ENCODE measurements at regions not wholly inside any gene's neighbourhood (a gene's known extent, or its start where the extent isn't known, plus 50 kb on each side); places are given as distances from the start of the nearest gene placed in this dataset.

DNA sequence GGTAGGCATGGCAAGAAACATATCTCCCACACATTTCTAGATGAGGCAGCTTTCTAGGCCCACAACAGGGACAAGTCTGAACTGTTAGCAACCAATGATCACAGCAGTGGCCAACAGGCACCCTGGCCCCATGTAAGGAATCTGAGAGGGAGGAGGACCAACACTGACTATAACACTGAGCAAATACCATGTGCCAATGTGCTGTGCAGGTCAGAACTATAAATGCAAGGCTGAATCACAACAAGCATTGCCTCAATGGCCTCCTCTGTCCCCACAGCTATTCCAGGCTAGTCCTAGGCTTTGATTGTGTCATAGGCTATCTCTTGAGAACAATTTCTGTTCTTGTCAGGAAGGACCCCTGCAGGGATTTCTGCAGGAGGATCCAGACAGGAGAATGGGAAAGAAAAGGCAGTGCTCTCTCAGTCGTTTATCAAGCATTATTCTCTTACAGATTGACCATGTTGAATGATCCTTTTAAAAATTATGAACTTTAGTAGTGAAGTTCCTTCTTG lies 221.2 kb downstream of the TLE1 start:
- TF ChIP-seq, protein P1, sequence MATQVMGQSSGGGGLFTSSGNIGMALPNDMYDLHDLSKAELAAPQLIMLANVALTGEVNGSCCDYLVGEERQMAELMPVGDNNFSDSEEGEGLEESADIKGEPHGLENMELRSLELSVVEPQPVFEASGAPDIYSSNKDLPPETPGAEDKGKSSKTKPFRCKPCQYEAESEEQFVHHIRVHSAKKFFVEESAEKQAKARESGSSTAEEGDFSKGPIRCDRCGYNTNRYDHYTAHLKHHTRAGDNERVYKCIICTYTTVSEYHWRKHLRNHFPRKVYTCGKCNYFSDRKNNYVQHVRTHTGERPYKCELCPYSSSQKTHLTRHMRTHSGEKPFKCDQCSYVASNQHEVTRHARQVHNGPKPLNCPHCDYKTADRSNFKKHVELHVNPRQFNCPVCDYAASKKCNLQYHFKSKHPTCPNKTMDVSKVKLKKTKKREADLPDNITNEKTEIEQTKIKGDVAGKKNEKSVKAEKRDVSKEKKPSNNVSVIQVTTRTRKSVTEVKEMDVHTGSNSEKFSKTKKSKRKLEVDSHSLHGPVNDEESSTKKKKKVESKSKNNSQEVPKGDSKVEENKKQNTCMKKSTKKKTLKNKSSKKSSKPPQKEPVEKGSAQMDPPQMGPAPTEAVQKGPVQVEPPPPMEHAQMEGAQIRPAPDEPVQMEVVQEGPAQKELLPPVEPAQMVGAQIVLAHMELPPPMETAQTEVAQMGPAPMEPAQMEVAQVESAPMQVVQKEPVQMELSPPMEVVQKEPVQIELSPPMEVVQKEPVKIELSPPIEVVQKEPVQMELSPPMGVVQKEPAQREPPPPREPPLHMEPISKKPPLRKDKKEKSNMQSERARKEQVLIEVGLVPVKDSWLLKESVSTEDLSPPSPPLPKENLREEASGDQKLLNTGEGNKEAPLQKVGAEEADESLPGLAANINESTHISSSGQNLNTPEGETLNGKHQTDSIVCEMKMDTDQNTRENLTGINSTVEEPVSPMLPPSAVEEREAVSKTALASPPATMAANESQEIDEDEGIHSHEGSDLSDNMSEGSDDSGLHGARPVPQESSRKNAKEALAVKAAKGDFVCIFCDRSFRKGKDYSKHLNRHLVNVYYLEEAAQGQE (IDR thresholded peaks at IDR 0.05; ENCODE audit: insufficient read depth in 1 of 2, low read depth in 2 of 2, low read length in 2 of 2), result no peak
- TF ChIP-seq SIN3A (IDR thresholded peaks at IDR 0.05; ENCODE audit: borderline replicate concordance, insufficient read depth, low read length), result no peak
- TF ChIP-seq POLR2AphosphoS5 (IDR thresholded peaks at IDR 0.05; ENCODE audit: low read depth, low read length), result no peak

DNA sequence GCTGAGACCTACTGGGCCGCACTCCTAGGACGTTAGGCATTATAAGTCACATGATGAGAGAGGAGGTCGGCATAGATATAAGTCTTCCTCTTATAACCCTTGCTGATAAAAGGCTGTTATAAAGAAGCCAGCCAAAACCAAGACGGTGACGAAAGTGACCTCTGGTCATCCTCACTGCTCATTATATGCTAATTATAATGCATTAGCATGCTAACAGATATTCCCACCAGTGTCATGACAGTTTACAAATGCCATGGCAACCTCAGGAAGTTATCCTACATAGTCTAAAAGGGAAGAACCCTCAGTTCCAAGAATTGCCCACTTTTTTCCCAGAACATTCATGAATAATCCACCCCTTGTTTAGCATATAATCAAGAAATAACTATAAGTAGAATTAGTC lies 222.4 kb downstream of the TLE1 start:
- TF ChIP-seq SIN3A (IDR thresholded peaks at IDR 0.05; ENCODE audit: borderline replicate concordance, insufficient read depth, low read length) (no peak), FOXP2 (optimal IDR thresholded peaks at IDR 0.05; ENCODE audit: borderline replicate concordance, extremely low read depth, extremely low read length, insufficient read depth) (no peak), POLR2AphosphoS5 (IDR thresholded peaks at IDR 0.05; ENCODE audit: low read depth, low read length) (no peak), TAF1 (IDR thresholded peaks at IDR 0.05; ENCODE audit: borderline replicate concordance, insufficient read depth, low read length) (no peak)
- TF ChIP-seq, protein P1 (IDR thresholded peaks at IDR 0.05; ENCODE audit: insufficient read depth in 1 of 2, low read depth in 2 of 2, low read length in 2 of 2), result no peak

DNA sequence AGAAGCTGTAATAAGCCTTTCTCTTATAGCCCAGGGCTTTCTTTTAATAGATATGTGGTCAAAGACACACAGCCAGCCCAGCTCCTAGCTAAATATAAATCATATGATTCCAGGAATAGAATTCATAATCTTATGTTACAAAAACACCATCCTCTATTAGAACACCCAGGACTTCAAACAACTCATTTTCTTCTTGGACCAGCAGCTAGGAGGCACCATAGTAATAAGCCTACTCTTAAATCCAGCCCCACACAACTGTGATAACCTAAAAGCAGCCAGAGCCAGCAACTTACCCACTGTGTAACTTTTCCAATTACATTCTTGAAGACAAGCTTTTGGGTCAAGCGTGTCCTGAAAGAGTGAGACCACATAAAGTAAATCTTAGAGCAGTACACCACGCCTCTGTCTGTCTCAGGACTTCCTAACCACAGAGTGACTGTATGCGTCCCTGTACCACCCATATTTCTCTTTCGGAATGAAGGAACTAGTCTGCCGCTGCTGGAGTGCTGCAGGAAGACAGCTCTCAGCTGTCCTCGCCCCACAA lies 223.8 kb downstream of the TLE1 start:
- TF ChIP-seq, protein P1 (IDR thresholded peaks at IDR 0.05; ENCODE audit: insufficient read depth in 1 of 2, low read depth in 2 of 2, low read length in 2 of 2), result no peak
- TF ChIP-seq FOXP2 (optimal IDR thresholded peaks at IDR 0.05; ENCODE audit: borderline replicate concordance, extremely low read depth, extremely low read length, insufficient read depth) (no peak), SIN3A (IDR thresholded peaks at IDR 0.05; ENCODE audit: borderline replicate concordance, insufficient read depth, low read length) (no peak), TAF1 (IDR thresholded peaks at IDR 0.05; ENCODE audit: borderline replicate concordance, insufficient read depth, low read length) (no peak), POLR2AphosphoS5 (IDR thresholded peaks at IDR 0.05; ENCODE audit: low read depth, low read length) (no peak)

DNA sequence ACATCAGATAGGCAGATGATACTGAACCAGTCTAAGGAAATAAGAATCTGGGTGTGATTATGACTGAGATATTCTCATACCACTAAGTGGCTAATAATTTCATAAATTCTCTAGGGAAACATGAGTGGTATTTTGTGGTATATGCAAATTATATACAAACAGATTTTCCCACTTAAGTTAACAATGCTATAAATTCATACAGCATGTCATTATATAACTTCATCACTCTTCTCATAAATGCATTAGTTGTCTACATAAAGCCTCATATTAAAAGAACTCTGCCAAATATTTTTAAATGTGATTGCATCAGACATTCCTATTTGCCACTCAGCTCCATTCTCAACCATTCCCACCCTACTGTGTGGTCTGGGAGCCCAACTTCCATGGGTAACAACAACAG lies 226.5 kb downstream of the TLE1 start:
- TF ChIP-seq POLR2AphosphoS5 (IDR thresholded peaks at IDR 0.05; ENCODE audit: low read depth, low read length) (no peak), SIN3A (IDR thresholded peaks at IDR 0.05; ENCODE audit: borderline replicate concordance, insufficient read depth, low read length) (no peak), TAF1 (IDR thresholded peaks at IDR 0.05; ENCODE audit: borderline replicate concordance, insufficient read depth, low read length) (no peak), FOXP2 (optimal IDR thresholded peaks at IDR 0.05; ENCODE audit: borderline replicate concordance, extremely low read depth, extremely low read length, insufficient read depth) (no peak)
- TF ChIP-seq, protein P1 (IDR thresholded peaks at IDR 0.05; ENCODE audit: insufficient read depth in 1 of 2, low read depth in 2 of 2, low read length in 2 of 2), result no peak

DNA sequence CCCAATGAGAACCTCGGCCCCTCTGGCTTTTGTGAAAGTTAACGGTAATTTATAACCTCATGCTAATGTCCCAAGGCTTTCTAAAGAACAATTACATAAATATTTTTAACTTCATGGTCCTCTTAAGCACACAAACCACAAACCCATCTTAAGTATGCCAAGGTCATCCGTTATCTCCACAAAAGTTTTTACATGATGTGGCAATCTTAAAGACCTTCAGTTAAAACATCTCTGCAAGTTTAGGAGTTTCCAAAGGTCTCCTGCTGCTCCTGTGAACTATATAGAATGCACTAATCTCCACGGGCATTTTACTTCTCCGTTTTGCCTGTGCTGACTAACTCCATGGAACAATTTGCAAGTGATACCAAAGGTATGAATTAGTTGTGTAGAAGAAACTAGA lies 228.2 kb downstream of the TLE1 start:
- TF ChIP-seq, protein P1 (IDR thresholded peaks at IDR 0.05; ENCODE audit: insufficient read depth in 1 of 2, low read depth in 2 of 2, low read length in 2 of 2), result no peak
- TF ChIP-seq TAF1 (IDR thresholded peaks at IDR 0.05; ENCODE audit: borderline replicate concordance, insufficient read depth, low read length) (no peak), SIN3A (IDR thresholded peaks at IDR 0.05; ENCODE audit: borderline replicate concordance, insufficient read depth, low read length) (no peak)
